ENCODE measurements at regions not wholly inside any gene's neighbourhood (a gene's known extent, or its start where the extent isn't known, plus 50 kb on each side); places are given as distances from the start of the nearest gene placed in this dataset.

DNA sequence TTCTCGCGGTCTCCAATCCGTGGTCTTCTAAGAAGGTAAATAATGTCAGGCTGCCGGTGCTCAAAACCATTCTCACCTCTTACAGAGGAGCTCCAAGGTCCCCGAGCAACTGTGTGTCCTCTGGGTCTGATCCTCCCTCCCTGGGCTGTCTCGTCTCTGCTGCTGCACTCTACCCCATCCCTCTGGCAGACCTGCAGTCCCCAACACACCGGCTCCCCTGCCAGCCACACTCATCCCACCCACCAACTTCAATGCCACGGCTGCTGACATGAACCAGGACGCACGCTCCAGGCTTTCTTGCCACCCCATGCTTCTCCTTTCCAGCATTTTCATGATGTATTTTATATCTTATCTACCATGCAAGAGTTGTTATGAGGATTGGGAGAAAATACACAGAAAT lies 559.5 kb upstream of the SALL3 start:
- TF ChIP-seq POLR2A (IDR thresholded peaks at IDR 0.05; ENCODE audit: low read depth, low read length) (no peak), TAF1 (IDR thresholded peaks at IDR 0.05; ENCODE audit: borderline replicate concordance, low read depth, low read length) (no peak), POLR2AphosphoS5 (IDR thresholded peaks at IDR 0.05; ENCODE audit: low read depth, low read length) (no peak)

All from GM12892 (cell line).